ENCODE measurements at regions not wholly inside any gene's neighbourhood (a gene's known extent, or its start where the extent isn't known, plus 50 kb on each side); places are given as distances from the start of the nearest gene placed in this dataset.

- intact Hi-C loops (cut with micrococcal nuclease), result no loop called here
- H3K27ac ChIP-seq (ENCODE audit: low read depth, low read length), result no peak overlapping the region
- H3K4me1 ChIP-seq (ENCODE audit: control insufficient read depth in 1 of 2, insufficient read depth in 2 of 2, low read length in 2 of 2), result no peaks in the 10 kb centered on the region
- POLR2A ChIA-PET, result no interaction called here
- no peaks in the 10 kb centered on the region for H4K20me1 ChIP-seq (ENCODE audit: insufficient read depth)
- TF ChIP-seq ZFX (IDR thresholded peaks at IDR 0.05), result no peak
- no peak for TF ChIP-seq SP1 (IDR thresholded peaks at IDR 0.05; ENCODE audit: low read depth)
- TF ChIP-seq FOSL1 (IDR thresholded peaks at IDR 0.05; ENCODE audit: low read depth), result no peak
- TF ChIP-seq, protein P1, sequence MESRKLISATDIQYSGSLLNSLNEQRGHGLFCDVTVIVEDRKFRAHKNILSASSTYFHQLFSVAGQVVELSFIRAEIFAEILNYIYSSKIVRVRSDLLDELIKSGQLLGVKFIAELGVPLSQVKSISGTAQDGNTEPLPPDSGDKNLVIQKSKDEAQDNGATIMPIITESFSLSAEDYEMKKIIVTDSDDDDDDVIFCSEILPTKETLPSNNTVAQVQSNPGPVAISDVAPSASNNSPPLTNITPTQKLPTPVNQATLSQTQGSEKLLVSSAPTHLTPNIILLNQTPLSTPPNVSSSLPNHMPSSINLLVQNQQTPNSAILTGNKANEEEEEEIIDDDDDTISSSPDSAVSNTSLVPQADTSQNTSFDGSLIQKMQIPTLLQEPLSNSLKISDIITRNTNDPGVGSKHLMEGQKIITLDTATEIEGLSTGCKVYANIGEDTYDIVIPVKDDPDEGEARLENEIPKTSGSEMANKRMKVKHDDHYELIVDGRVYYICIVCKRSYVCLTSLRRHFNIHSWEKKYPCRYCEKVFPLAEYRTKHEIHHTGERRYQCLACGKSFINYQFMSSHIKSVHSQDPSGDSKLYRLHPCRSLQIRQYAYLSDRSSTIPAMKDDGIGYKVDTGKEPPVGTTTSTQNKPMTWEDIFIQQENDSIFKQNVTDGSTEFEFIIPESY (IDR thresholded peaks at IDR 0.05; ENCODE audit: extremely low read depth, insufficient replicate concordance, low read length), result no peak
- TF ChIP-seq CTCF (IDR thresholded peaks at IDR 0.05 in 2 of 3, conservative IDR thresholded peaks at IDR 0.05 in 1 of 3; ENCODE audit: borderline replicate concordance in 1 of 3, insufficient read depth in 1 of 3, low read depth in 2 of 3, low read length in 2 of 3), result peak in 2 of 3 experiments; percentile 35 to 37; a peak in 3 of 6 replicates
- TF ChIP-seq RAD21 (IDR thresholded peaks at IDR 0.05; ENCODE audit: low read depth), result no peak
- CTCF ChIA-PET, result interaction anchor here (1.5 kb wide), 1 partner anchor 17 kb away, joined by 4 read pairs; no protein-coding TSS in a partner anchor
- H3K9me3 ChIP-seq (ENCODE audit: control insufficient read depth in 1 of 2, insufficient read depth in 1 of 2, low read depth in 1 of 2, low read length in 2 of 2), result no peaks in the 10 kb centered on the region
- no peak overlapping the region for H3K4me3 ChIP-seq (replicated peaks in 1 of 2; ENCODE audit: low read depth in 1 of 2, low read length in 2 of 2)
- H3K79me2 ChIP-seq (ENCODE audit: insufficient read depth, low read length), result no peaks in the 10 kb centered on the region
- no TSS peak for BruUV-seq (replicated peaks)
- H3K27me3 ChIP-seq (ENCODE audit: insufficient read depth, low read length), result peaks cover 29% of the 10 kb centered on the region
- RAD21 ChIA-PET (ENCODE audit: low non-redundant PET in 1 of 2, low total read pairs in 2 of 2, uncharacterized antibody in 2 of 2, unreplicated experiment in 2 of 2), result no interaction called here
- no peak overlapping the region for H2AFZ ChIP-seq (ENCODE audit: low read depth, low read length, poor library complexity, severe bottlenecking)
- no peak overlapping the region for H3K4me2 ChIP-seq (ENCODE audit: low read length)
- no peaks in the 10 kb centered on the region for H3K9me2 ChIP-seq (ENCODE audit: insufficient read depth)
- no peak for DNase-seq (ENCODE audit: low read depth, low spot score)
- no peaks in the 10 kb centered on the region for H3K36me3 ChIP-seq (ENCODE audit: control insufficient read depth in 1 of 2, insufficient read depth in 2 of 2, low read length in 2 of 2)
- H3K9ac ChIP-seq (ENCODE audit: low read length), result no peak overlapping the region
- no peak for ATAC-seq
Measured at GRCh38 chr1:181919542-181919941, 142.0 kb downstream of the ZNF648 start.
